ENCODE measurements at regions not wholly inside any gene's neighbourhood (a gene's known extent, or its start where the extent isn't known, plus 50 kb on each side); places are given as distances from the start of the nearest gene placed in this dataset.

DNA sequence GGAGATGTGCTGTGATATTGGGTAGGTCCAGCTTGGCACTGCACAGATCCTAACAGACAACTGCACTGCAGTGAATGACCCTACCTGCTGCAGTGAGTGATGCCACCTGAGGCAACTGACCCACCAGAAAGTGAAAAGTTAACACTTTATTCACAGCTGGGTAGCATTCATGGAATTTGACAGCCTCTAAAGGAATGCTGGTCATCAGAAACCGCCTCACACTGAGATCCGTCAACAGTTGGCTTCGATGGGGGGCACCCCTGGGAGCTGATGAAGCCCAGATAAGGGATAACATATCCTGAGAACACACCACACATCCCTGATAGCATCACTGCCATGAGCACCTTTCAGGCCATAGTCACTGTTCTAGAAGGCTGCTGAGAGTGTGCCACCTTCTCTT, 272.4 kb upstream of the CRY1 start:
- TF ChIP-seq EZH2phosphoT487 (IDR thresholded peaks at IDR 0.05; ENCODE audit: borderline replicate concordance, low read depth, low read length) = no peak
- TF ChIP-seq, protein P1, sequence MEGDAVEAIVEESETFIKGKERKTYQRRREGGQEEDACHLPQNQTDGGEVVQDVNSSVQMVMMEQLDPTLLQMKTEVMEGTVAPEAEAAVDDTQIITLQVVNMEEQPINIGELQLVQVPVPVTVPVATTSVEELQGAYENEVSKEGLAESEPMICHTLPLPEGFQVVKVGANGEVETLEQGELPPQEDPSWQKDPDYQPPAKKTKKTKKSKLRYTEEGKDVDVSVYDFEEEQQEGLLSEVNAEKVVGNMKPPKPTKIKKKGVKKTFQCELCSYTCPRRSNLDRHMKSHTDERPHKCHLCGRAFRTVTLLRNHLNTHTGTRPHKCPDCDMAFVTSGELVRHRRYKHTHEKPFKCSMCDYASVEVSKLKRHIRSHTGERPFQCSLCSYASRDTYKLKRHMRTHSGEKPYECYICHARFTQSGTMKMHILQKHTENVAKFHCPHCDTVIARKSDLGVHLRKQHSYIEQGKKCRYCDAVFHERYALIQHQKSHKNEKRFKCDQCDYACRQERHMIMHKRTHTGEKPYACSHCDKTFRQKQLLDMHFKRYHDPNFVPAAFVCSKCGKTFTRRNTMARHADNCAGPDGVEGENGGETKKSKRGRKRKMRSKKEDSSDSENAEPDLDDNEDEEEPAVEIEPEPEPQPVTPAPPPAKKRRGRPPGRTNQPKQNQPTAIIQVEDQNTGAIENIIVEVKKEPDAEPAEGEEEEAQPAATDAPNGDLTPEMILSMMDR (conservative IDR thresholded peaks at IDR 0.05; ENCODE audit: low read length) = no peak
